ENCODE measurements at regions not wholly inside any gene's neighbourhood (a gene's known extent, or its start where the extent isn't known, plus 50 kb on each side); places are given as distances from the start of the nearest gene placed in this dataset.

DNA sequence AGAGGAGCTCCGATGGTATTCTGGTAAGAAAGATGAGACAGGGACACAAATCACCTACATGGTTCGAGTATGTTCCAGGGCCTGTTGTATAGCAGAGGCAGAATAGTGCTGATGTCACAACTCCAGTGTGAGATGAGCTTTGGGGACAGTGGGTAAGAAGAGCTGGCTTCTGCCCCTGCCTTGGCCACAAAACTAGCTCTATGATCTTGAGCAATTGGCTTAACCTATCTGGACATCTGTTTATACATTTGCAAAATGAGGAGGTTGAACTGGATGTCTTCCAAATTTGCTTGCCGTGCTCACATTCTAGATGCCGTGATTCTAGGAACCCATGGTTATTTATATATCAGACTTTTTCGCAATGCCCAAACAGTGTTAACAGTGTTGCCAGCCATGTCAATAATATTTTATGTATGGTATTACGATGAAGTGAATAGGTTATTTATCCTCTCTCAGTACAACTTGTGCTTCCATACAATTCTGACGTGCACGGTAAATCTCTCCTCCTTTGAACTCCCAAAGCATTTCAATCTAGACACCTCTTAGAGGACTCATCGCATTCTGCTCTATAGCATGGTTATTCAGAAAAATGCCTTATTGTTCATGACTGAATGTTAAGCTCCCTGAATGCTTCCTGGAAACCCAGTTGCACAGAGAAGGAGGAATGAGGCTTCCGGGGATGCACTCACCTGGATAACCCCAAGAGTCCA lies 316.0 kb downstream of the FOXO1 start:
- no peak overlapping the region for H3K27ac ChIP-seq
- TF ChIP-seq EZH2phosphoT487 (IDR thresholded peaks at IDR 0.05; ENCODE audit: low read depth, severe bottlenecking, unreplicated experiment) (no peak), CTCF (IDR thresholded peaks at IDR 0.05; ENCODE audit: poor library complexity) (no peak), EZH2 (IDR thresholded peaks at IDR 0.05; ENCODE audit: borderline replicate concordance) (no peak)

GRCh38 chr13:40351537-40352379 lies 314.7 kb downstream of the FOXO1 start:
- Histone ChIP-seq H3K36me3 (replicated peaks; ENCODE audit: insufficient read depth, low read depth) (no peaks in the 10 kb centered on the region), H3K4me1 (ENCODE audit: insufficient read depth) (peaks cover 19% of the 10 kb centered on the region), H3K4me2 (no peak overlapping the region), H2AFZ (peak overlapping the region; percentile 20), H3K4me3 (no peak overlapping the region), H3K27ac (peak overlapping the region; percentile 37), H4K20me1 (ENCODE audit: insufficient read depth, poor library complexity, severe bottlenecking) (no peaks in the 10 kb centered on the region), H3K9me2 (replicated peaks; ENCODE audit: insufficient read depth) (no peaks in the 10 kb centered on the region), H3K27me3 (no peaks in the 10 kb centered on the region), H3K9me3 (ENCODE audit: low read depth) (no peaks in the 10 kb centered on the region), H3K79me2 (no peaks in the 10 kb centered on the region)
- 83% methylated on average over 9 of the region's 9 CpGs for WGBS (ENCODE audit: low lambda C conversion rate, missing lambda C conversion rate)
- no peak for DNase-seq (ENCODE audit: low spot score)
- TF ChIP-seq EZH2phosphoT487 (IDR thresholded peaks at IDR 0.05; ENCODE audit: low read depth, severe bottlenecking, unreplicated experiment): no peak

More for the DNA sequence above, 316.0 kb downstream of the FOXO1 start:
- no peak overlapping the region for H2AFZ ChIP-seq
- WGBS (ENCODE audit: low lambda C conversion rate, missing lambda C conversion rate): 80% methylated on average over 10 of the region's 10 CpGs
- H3K4me3 ChIP-seq: no peak overlapping the region
- no peaks in the 10 kb centered on the region for H4K20me1 ChIP-seq (ENCODE audit: insufficient read depth, poor library complexity, severe bottlenecking)
- H3K27me3 ChIP-seq: no peaks in the 10 kb centered on the region
- no peaks in the 10 kb centered on the region for H3K9me3 ChIP-seq (ENCODE audit: low read depth)
- no peak for DNase-seq (ENCODE audit: low spot score)
- no peak overlapping the region for H3K4me2 ChIP-seq
- H3K4me1 ChIP-seq (ENCODE audit: insufficient read depth): peaks cover 19% of the 10 kb centered on the region
- H3K9me2 ChIP-seq (replicated peaks; ENCODE audit: insufficient read depth): no peaks in the 10 kb centered on the region
- no peaks in the 10 kb centered on the region for H3K36me3 ChIP-seq (replicated peaks; ENCODE audit: insufficient read depth, low read depth)
- H3K79me2 ChIP-seq: no peaks in the 10 kb centered on the region

DNA sequence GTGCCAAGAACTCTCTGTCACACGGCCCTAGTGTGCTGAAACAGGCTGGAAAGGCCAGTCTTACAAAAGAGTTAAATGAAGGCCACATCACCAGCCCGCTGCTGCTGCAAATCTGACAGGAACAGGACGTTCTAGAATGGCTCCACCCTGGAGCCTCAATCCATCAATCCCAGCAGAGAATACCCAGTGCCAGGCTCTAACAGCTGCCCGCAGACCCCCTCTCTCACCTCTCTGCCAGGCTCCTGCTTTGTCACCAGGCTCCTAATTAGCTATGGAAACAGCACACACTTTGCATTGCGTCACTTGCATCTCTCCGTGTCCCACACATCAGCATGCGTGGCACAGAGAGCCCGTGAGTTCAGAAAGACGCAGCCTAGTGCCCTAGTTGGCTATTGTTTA lies 314.1 kb downstream of the FOXO1 start:
- peak overlapping the region; percentile 62 for H3K27ac ChIP-seq
- H3K4me1 ChIP-seq (ENCODE audit: insufficient read depth): peaks cover 19% of the 10 kb centered on the region
- no peak overlapping the region for H3K4me3 ChIP-seq
- H3K9me3 ChIP-seq (ENCODE audit: low read depth): no peaks in the 10 kb centered on the region
- no peaks in the 10 kb centered on the region for H4K20me1 ChIP-seq (ENCODE audit: insufficient read depth, poor library complexity, severe bottlenecking)
- H3K36me3 ChIP-seq (replicated peaks; ENCODE audit: insufficient read depth, low read depth): no peaks in the 10 kb centered on the region
- no peak for DNase-seq (ENCODE audit: low spot score)
- H3K9me2 ChIP-seq (replicated peaks; ENCODE audit: insufficient read depth): no peaks in the 10 kb centered on the region
- H2AFZ ChIP-seq: peak overlapping the region; percentile 20
- 85% methylated on average over 9 of the region's 9 CpGs for WGBS (ENCODE audit: low lambda C conversion rate, missing lambda C conversion rate)
- TF ChIP-seq CTCF (IDR thresholded peaks at IDR 0.05; ENCODE audit: poor library complexity) (no peak), EZH2 (IDR thresholded peaks at IDR 0.05; ENCODE audit: borderline replicate concordance) (no peak), EZH2phosphoT487 (IDR thresholded peaks at IDR 0.05; ENCODE audit: low read depth, severe bottlenecking, unreplicated experiment) (no peak)
- no peak overlapping the region for H3K4me2 ChIP-seq
- no peaks in the 10 kb centered on the region for H3K79me2 ChIP-seq
- H3K27me3 ChIP-seq: no peaks in the 10 kb centered on the region
